ENCODE measurements at regions not wholly inside any gene's neighbourhood (a gene's known extent, or its start where the extent isn't known, plus 50 kb on each side); places are given as distances from the start of the nearest gene placed in this dataset.

DNA sequence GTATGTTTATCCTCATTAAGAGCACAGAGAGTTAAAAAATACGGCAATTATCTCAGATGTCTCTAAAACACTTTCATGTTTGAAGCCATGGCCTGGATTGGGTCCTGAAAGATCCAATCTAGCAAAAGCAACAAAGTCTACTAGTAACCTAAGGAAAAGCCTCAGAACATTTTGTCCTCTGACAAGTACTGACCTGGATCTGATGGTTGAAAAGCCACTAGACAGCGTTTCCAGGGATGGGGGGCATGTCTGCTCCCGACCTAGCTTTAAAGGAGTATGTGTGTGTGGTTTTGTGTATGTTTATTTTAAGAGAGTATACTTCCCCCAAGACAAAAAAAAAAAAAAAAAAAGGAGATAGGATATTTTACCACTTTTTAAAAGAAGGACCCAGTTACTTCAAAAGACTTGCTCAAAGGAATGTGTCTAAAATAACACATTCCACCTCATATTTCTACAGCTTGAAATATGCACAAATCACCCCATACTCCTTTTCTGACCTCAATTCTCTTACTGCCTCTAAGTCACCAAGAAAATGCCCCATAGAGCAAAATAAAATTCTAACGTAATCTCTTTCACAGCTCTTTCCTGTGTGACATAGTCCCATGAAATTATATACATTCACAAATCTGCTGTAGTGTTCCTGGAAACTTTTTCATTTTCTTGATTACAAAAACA lies 189.0 kb upstream of the TTC29 start:
- intact Hi-C loops (cut with DNase I) = no loop called here

DNA sequence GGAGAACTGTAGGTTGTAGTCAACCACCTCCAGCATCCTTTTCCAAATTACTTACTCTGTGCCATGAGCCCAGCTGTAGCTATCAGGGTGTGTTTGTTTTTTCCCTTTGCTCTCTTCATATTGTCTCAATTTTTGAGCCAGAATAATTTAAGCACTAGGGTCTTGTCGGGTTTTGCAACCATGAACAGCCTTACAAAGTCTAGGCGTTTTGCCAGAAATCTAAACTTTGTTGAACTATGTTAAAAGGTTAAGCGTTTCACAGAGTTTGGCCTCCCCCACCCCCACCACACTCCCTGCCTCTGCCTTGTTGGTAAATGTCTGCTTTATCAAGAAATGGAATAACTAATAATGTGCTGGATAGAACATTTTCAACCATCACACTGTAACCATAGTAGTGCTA lies 190.6 kb upstream of the TTC29 start:
- DNase-seq (ENCODE audit: low spot score in 2 of 2) = no peak
- H3K4me1 ChIP-seq = no peaks in the 10 kb centered on the region
- intact Hi-C loops (cut with DNase I) = no loop called here
- H3K36me3 ChIP-seq = no peaks in the 10 kb centered on the region
- no peaks in the 10 kb centered on the region for H3K9me3 ChIP-seq
- TF ChIP-seq, protein P1, sequence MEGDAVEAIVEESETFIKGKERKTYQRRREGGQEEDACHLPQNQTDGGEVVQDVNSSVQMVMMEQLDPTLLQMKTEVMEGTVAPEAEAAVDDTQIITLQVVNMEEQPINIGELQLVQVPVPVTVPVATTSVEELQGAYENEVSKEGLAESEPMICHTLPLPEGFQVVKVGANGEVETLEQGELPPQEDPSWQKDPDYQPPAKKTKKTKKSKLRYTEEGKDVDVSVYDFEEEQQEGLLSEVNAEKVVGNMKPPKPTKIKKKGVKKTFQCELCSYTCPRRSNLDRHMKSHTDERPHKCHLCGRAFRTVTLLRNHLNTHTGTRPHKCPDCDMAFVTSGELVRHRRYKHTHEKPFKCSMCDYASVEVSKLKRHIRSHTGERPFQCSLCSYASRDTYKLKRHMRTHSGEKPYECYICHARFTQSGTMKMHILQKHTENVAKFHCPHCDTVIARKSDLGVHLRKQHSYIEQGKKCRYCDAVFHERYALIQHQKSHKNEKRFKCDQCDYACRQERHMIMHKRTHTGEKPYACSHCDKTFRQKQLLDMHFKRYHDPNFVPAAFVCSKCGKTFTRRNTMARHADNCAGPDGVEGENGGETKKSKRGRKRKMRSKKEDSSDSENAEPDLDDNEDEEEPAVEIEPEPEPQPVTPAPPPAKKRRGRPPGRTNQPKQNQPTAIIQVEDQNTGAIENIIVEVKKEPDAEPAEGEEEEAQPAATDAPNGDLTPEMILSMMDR (IDR thresholded peaks at IDR 0.05) = no peak
- H3K27ac ChIP-seq = no peak overlapping the region
- H3K4me3 ChIP-seq = no peak overlapping the region
- no peaks in the 10 kb centered on the region for H3K27me3 ChIP-seq

More for the DNA sequence above, 189.0 kb upstream of the TTC29 start:
- no peak for DNase-seq (ENCODE audit: low spot score in 2 of 2)
- no peaks in the 10 kb centered on the region for H3K27me3 ChIP-seq
- H3K4me3 ChIP-seq = no peak overlapping the region
- TF ChIP-seq, protein P1 (IDR thresholded peaks at IDR 0.05) = no peak
- no peaks in the 10 kb centered on the region for H3K36me3 ChIP-seq
- H3K27ac ChIP-seq = no peak overlapping the region
- H3K4me1 ChIP-seq = no peaks in the 10 kb centered on the region
- no peaks in the 10 kb centered on the region for H3K9me3 ChIP-seq

DNA sequence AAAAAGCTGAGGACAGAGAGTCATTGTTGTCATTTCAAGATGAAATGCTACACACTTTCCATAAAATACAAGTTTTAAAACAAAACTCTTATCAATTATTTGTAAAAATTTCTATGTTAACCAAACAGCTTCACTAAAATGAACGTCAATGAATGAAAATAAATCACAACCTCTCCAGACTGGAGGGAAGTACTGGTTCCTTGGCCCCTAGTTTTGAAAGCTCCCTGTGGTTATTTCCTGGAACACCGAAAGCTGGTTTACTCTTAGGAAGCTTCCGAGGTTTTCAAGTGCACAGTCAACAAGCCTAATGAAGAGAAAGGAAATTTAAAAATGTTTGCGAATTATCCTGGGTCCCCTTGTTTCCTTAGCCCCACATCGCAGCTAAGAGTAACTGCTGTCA lies 191.1 kb upstream of the TTC29 start:
- intact Hi-C loops (cut with DNase I) = no loop called here
- DNase-seq (ENCODE audit: low spot score in 2 of 2) = no peak
- TF ChIP-seq, protein P1 (IDR thresholded peaks at IDR 0.05) = no peak
- Histone ChIP-seq H3K4me1 (no peaks in the 10 kb centered on the region), H3K9me3 (no peaks in the 10 kb centered on the region), H3K27ac (no peak overlapping the region), H3K27me3 (no peaks in the 10 kb centered on the region), H3K4me3 (no peak overlapping the region), H3K36me3 (no peaks in the 10 kb centered on the region)

DNA sequence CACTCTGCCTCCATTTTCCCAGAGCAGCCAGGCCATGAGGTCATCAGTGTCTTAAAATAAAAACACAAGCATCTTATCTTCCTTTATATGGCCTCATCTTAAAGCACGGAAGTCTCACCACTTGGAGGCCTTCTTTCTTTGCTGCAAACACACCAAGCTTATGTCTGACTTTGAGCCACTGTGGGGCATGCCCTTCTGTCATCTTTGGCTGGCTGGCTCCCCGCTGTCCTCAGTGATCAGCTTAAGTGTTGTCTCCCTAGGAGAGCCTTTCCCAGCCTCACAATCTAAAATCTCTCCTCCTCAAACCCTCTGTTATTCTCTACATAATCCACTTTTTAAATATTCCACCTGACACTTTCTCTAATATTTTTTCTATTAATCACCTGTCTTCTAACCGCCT lies 191.6 kb upstream of the TTC29 start:
- no peak for DNase-seq (ENCODE audit: low spot score in 2 of 2)
- H3K27me3 ChIP-seq = no peaks in the 10 kb centered on the region
- no peak overlapping the region for H3K27ac ChIP-seq
- no peaks in the 10 kb centered on the region for H3K4me1 ChIP-seq
- TF ChIP-seq, protein P1 (IDR thresholded peaks at IDR 0.05) = no peak
- intact Hi-C loops (cut with DNase I) = no loop called here
- no peaks in the 10 kb centered on the region for H3K9me3 ChIP-seq
- H3K4me3 ChIP-seq = no peak overlapping the region
- H3K36me3 ChIP-seq = no peaks in the 10 kb centered on the region

DNA sequence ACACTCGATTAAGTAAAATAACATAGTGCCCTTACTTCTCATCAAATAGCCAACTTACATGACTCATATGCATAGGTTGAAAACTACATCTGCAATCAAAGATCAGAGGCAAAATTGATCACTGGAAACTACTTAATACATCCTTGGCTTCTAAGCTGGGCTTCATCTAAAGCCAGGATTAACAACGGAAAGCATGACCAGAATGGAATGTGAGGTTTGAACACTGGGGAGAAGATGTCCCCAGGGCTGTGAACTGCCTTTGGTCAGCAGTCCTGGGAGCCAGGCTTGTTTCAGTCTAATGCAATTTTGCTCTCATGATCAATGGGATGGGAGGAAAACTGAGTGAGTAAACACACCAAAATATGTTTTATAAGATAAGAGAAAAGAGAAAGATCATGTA lies 192.5 kb upstream of the TTC29 start:
- intact Hi-C loops (cut with DNase I) = no loop called here
- Histone ChIP-seq H3K9me3 (no peaks in the 10 kb centered on the region), H3K27ac (no peak overlapping the region), H3K4me3 (no peak overlapping the region), H3K27me3 (no peaks in the 10 kb centered on the region), H3K36me3 (no peaks in the 10 kb centered on the region), H3K4me1 (no peaks in the 10 kb centered on the region)
- DNase-seq (ENCODE audit: low spot score in 2 of 2) = no peak
- TF ChIP-seq, protein P1 (IDR thresholded peaks at IDR 0.05) = no peak

All from ascending aorta (tissue), 2 donors.